ENCODE measurements at regions not wholly inside any gene's neighbourhood (a gene's known extent, or its start where the extent isn't known, plus 50 kb on each side); places are given as distances from the start of the nearest gene placed in this dataset.

DNA sequence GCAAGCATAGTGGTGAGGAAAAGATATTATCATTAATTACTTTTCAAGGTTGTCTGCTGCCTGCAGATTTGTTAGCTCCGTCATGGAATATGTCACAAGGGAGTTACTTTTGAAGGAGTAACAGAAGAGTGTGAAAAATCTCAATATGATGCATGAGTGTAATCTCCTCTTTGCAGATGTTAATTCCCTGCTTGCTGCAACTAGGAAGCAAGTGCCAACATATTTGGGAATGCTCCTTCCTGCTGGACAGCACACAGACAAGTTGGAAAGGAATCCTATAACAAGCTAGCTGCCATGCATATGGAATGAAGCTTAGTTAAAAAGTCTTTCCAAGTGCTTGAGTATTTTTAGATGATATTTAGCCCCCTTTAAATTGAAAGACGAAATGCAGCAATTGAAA lies 2023.6 kb upstream of the CDH6 start:
- TF ChIP-seq GATA3 (IDR thresholded peaks at IDR 0.05; ENCODE audit: low read depth, low read length) (no peak), GATA2 (IDR thresholded peaks at IDR 0.05; ENCODE audit: low read depth, low read length) (no peak)
